NCI-H82 treated with DMSO at 0.1 percent for 48 hours (cell line): ENCODE measurements at regions not wholly inside any gene's neighbourhood (a gene's known extent, or its start where the extent isn't known, plus 50 kb on each side); places are given as distances from the start of the nearest gene placed in this dataset.
A peak's percentile ranks its signal among the peaks of the same experiment; 100 is the strongest.
"Not testable (repeated sequence)": the region's sequence is repeated elsewhere in the genome, so short reads cannot be mapped to it uniquely, and the experiment has no call there.

Experiments
- DNase-seq: peaks from one replicate; lab custom pipeline; 2025; ENCODE audit not compliant: unreplicated experiment; lab: John Stamatoyannopoulos, UW

DNA sequence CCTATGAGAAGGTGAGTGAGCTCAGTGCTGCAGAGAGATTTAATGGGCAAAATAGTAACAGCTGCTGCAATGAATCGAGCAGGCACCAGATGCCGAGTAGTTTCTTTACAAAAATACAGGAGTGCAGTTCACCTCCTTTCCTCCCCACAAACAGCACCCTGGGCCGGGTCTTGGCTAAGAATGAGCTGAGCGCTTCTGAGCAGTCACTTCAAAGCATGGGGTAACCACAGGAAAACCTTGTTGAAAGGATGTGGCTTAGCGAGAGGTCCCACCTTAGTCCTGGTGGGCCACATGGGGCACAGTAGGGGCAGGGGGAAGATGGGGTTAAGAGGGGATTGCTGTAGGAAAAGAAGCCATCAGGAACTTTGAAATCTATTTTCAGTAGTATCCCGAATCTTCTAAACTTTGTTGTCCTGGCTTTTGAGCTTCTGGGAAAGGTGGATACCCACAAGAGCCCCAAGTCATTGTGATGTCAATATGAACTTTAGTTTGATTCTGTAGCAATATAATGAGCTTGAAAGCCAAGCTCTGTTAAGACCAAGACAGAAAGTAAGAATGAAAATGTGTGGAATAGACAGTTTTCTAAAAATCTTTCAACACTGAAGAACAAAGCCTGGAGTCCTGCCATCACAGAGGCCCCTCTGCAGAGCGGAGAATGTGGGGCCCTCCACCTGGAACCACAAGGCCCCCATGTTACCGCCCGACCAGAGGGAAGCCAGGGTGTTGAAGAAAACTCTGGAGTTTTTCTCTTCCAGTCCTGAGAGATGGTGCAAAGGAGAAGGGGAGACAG lies 101.0 kb upstream of the ZNF236 start:
- DNase-seq, result no peak

DNA sequence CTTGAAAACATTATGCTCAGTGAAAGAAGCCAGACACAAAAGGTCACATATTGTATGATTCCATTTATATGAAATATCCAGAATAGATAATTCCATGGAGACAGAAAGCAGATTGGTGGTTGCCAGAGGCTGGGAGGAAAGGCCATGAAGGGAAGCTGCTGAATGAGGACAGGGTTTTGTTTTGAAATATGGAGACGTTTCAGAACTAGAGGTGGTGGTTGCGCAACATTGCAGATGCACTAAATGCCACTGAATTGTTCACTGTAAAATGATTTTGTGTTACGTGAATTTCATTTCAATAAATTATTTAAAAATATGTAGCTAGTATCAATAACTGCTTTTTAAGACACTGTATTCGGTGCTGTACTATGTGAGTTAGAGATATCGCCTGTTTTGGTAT lies 101.7 kb upstream of the ZNF236 start:
- DNase-seq, result no peak

GRCh38 chr18:76715012-76715610 lies 107.2 kb upstream of the ZNF236 start:
- DNase-seq, result no peak

- DNase-seq, result no peak
These were observed 108.9 kb upstream of the ZNF236 start for GRCh38 chr18:76713432-76713831.

DNA sequence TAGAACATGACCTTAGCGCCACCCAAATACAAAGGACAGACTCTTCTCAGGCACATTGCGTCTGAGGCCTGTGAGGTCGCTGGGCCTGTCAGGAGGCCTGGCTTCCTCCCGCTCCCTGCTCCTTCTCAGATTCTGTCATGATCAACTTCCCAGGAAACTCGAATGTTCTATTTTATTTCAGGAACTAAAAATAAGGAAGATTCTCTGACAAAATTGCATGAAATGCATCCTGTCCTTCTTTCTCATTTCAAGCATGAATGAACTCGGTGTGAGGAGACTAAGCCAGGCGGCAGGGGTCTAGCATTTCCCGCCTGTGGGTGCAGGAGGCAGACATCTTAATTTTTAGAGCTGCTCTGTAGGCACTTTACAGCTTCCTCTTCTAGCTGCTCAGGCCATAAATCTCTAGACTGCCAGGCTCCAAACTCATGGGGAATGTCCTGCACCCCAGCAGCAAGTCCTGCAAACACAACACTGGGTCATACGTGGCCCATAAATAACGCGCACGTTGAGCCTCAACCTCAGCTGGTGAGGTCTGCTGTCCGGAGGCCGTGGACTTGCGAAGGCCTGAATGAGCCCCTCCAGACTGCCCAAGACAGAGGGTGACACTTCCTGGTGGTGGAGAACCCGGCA lies 109.7 kb upstream of the ZNF236 start:
- no peak for DNase-seq

DNA sequence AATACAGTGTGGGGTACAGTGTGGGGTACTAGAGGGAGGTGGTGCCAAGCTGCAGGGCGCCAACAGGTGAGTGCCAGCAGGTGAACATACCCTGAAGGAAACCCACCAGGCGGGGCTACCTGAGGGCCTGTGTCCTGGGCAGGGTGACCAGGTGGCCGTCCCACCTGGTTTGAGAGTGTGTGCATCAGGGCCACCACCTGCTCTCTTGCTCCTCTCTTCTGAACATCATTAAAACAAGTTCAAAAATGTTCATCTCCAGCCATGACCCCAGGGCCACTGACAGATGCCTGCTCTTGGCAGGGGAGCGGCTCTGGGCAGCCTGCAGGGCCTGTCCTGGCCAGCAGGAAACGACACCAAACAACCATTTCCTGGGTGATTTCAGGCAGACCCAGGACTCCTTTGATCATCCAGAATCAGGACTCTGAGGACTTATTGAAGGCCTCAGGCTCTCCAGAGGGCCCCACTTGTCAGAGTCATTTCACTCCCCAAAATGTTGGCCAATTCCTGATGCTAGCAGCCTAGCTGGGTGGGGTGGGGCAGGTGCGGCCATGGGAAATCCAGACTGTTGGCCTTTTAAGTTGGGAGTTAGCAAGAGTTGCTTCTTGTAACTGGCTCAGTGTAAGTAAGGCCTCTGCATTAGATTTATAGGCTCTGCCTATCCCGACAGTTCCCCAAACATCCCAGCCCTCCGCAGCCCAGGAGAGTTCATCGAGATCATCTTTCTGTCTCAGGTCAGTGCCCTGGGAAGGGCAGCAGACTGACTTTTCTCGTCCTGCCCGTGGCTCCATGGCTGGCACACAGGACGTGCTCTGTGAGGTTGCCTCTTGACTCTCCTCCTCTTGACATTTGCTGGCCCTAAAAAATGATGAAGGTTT lies 111.5 kb upstream of the ZNF236 start:
- DNase-seq, result no peak

DNA sequence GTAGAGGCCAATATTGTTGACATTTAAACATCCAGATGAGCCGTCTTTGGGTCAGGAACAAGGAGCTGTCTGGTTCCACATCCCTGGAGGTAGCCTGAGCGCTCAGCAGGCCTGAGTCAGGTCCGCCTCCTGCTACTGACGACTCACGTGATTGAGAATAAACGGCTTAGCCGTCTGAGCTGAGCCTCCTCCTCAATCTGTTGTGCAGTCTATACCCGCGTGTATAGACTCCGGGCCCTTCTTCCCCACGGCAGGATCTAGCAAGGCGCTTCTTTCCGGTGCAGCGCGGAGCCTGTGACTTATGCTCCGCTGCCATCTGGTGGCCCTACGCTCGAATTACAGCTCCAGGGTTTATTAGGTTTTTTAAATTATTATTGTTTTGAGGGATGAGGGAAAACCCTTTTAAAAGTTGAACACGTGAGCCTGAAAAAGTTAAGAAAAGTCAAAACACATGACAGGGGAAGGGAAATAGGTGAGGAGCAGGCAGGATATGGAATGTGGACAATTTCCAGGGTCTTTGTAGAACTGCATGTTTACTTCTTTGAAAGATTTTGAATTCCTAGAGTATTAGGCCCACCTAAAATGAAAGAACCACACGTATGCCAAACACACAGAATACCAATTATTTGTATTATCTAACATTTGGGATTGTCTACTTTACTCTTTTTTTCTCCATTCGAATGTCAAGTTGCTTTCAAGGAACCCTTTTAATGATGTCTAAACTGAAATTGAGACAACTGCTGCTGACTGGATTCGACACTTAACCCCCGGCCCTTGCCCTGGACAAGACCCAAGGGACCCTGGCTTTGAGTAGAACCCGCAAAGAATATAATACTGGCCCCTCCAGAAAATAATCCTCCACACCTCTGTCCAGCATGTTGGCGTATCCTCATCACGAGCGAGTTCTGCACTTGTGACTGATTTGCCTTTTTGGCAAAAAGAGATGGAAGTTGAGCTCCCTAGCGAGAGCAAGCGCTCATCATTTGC lies 112.4 kb upstream of the ZNF236 start:
- DNase-seq, result peak; percentile 67

GRCh38 chr18:76708722-76709353 lies 113.5 kb upstream of the ZNF236 start:
- no peak for DNase-seq

- no peak for DNase-seq
These were observed 114.2 kb upstream of the ZNF236 start for GRCh38 chr18:76708071-76708721.

GRCh38 chr18:76707534-76707933 lies 114.8 kb upstream of the ZNF236 start:
- DNase-seq, result no peak

DNA sequence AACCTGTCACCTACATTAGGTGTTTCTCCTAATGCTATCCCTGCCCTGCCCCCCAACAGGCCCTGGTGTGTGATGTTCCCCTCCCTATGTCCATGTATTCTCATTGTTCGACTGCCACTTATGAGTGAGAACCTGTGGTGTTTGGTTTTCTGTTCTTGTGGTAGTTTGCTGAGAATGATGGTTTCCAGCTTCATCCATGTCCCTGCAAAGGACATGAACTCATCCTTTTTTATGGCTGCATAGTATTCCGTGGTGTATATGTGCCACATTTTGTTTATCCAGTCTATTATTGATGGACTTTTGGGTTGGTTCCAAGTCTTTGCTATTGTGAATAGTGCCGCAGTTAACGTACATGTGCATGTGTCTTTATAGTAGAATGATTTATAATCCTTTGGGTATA lies 117.8 kb upstream of the ZNF236 start:
- DNase-seq, result not testable (repeated sequence)

GRCh38 chr18:76699923-76700322 lies 122.4 kb upstream of the ZNF236 start:
- no peak for DNase-seq

DNA sequence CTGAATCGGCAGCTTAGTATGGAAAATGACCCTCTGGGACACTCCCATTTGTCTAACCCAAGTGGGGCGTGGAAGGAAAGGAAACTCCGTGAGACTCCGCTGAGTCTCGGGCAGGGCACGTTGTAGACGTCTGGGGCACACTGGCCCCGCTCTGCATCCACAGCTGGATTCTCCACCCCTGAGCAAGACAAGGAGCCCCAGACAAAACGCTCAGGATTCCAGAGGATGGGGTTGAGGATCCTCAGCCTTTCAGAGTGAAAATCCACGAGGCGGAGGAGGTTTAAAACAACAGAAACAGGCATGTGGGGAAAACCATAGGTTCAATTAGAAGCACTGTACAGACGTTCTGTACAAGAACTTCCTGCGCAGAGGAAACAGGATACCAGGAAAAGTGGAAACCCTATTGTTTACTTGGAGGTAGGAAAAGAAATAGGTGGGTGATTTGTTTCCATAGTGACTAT lies 124.9 kb upstream of the ZNF236 start:
- DNase-seq, result no peak

- DNase-seq, result no peak
These were observed 130.6 kb upstream of the ZNF236 start for GRCh38 chr18:76691800-76692199.

DNA sequence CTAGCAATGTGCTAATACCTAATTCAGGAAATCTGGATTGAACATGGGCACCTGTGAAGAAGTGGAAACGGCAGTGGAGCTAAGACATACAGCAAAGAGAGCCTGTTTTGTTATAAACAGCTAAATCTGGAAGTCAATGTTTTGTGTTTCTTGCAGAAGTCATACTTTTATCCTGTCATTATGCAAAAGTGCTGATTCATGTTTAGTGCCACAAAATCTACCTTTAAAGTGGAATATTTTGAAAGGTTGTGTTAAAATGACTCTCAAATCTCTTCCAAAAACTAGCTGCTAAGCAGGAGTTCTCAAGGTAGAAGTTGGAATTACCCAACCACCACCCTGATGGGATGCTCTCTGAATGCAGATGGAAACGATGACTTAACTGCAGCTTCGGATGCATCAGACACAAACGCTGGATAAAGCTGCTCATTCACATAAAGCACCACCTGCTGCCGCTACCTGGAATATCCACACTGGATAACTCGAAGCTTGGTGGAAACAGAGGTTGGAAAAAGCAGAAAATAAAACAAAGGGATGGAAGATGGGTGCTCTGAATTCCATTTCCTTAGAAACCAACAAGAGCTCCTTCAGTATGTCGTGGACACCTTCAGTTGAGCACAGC lies 132.6 kb upstream of the ZNF236 start:
- DNase-seq, result no peak

DNA sequence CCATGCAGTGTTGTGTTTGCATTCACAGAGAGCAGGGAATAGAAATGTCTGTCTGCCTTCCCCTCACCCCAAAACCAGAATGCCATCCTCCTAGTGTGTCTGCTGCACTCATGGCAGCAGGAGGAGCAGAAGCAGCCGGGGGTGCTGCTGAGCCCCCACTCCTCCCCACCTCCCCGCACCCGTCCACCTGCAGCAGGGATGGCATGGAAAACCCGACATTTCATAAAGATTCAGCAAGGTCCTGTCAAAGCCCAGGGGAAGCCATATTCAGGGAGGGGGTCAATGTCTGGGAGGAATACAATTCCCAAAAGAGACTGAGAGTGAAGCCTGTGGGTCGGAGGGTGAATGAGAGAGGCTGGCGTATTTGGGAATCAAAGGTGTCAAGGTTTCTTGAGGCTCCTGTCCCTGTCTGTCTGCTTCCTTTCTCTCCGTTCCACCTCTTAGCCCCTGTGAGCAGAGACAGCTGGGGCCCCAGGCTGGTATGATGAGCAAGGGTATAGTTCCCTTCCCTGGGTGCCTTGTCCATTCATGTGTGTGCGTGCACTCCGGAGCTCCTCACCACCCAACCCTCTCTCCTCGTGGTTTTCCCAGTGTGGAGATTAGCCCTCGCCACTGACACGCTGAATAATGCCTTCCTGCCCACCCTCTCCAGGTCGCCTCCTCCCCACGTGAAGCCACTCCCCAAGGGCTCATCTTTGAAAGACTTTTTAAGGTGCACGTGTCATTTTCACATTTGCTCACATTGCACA lies 133.5 kb upstream of the ZNF236 start:
- no peak for DNase-seq

- DNase-seq, result no peak
These were observed 134.9 kb upstream of the ZNF236 start for GRCh38 chr18:76687304-76687962.
